Limb (tissue), 2 donors: ENCODE measurements at regions not wholly inside any gene's neighbourhood (a gene's known extent, or its start where the extent isn't known, plus 50 kb on each side); places are given as distances from the start of the nearest gene placed in this dataset.

Experiments used
- DNase-seq, 2 donors: peaks; one replicate each; pipeline ENCODE4 v3.0.0-alpha.2; 2016; ENCODE audit errors: extremely low spot score in 2 of 2

GRCh38 chr12:98259693-98260092 lies 255.7 kb upstream of the TMPO start:
- peak in 1 of 2 donors; percentile 18 for DNase-seq

- DNase-seq: no peak
Measured at GRCh38 chr12:98260276-98260675, 255.1 kb upstream of the TMPO start.

- DNase-seq: no peak
Measured at GRCh38 chr12:98262902-98263301, 252.5 kb upstream of the TMPO start.

- DNase-seq: no peak
Measured at GRCh38 chr12:98274430-98275130, 240.8 kb upstream of the TMPO start.

- no peak for DNase-seq
Measured at GRCh38 chr12:98275131-98275475, 240.3 kb upstream of the TMPO start.

- DNase-seq: no peak
Measured at GRCh38 chr12:98280152-98280551, 235.2 kb upstream of the TMPO start.

GRCh38 chr12:98280621-98281020 lies 234.8 kb upstream of the TMPO start:
- no peak for DNase-seq

- no peak for DNase-seq
Measured at GRCh38 chr12:98291828-98292227, 223.6 kb upstream of the TMPO start.

GRCh38 chr12:98294051-98294805 lies 221.2 kb upstream of the TMPO start:
- DNase-seq: no peak

- DNase-seq: no peak
Measured at GRCh38 chr12:98295681-98296080, 219.7 kb upstream of the TMPO start.

GRCh38 chr12:98296462-98297079 lies 218.8 kb upstream of the TMPO start:
- DNase-seq: no peak

GRCh38 chr12:98297538-98297937 lies 217.9 kb upstream of the TMPO start:
- no peak for DNase-seq

GRCh38 chr12:98308141-98308540 lies 207.2 kb upstream of the TMPO start:
- no peak for DNase-seq

GRCh38 chr12:98317939-98318899 lies 197.2 kb upstream of the TMPO start:
- no peak for DNase-seq

GRCh38 chr12:98319716-98320425 lies 195.5 kb upstream of the TMPO start:
- DNase-seq: peak in 1 of 2 donors; percentile 15

GRCh38 chr12:98325003-98325402 lies 190.4 kb upstream of the TMPO start:
- no peak for DNase-seq

- DNase-seq: no peak
Measured at GRCh38 chr12:98328467-98328866, 186.9 kb upstream of the TMPO start.

GRCh38 chr12:98329589-98329988 lies 185.8 kb upstream of the TMPO start:
- DNase-seq: no peak

- DNase-seq: no peak
Measured at GRCh38 chr12:98332642-98333041, 182.7 kb upstream of the TMPO start.

GRCh38 chr12:98334768-98335167 lies 180.6 kb upstream of the TMPO start:
- DNase-seq: no peak

GRCh38 chr12:98341026-98341425 lies 174.4 kb upstream of the TMPO start:
- no peak for DNase-seq
